C4-2B (cell line): ENCODE measurements at regions not wholly inside any gene's neighbourhood (a gene's known extent, or its start where the extent isn't known, plus 50 kb on each side); places are given as distances from the start of the nearest gene placed in this dataset.
"Not testable (repeated sequence)": the region's sequence is repeated elsewhere in the genome, so short reads cannot be mapped to it uniquely, and the experiment has no call there.

Source experiments
- H3K27ac ChIP-seq: fragments of 450-650 bp; 2 replicates; pipeline ENCODE4 v1.5.1; 2017
- CTCF ChIP-seq: fragments of 450-650 bp; conservative IDR thresholded peaks from 2 replicates; pipeline ENCODE4 v1.5.1; 2017; ENCODE audit warnings: mild to moderate bottlenecking
- ZFX ChIP-seq: fragments of 450-650 bp; IDR thresholded peaks from 2 replicates; pipeline ENCODE4 v1.6.1; 2017

- H3K27ac ChIP-seq, result not testable (repeated sequence)
Measured at GRCh38 chr20:26373066-26373465, 676.4 kb upstream of the ZNF337 start.

- TF ChIP-seq CTCF (no peak), ZFX (no peak)
- H3K27ac ChIP-seq, result no peak overlapping the region
Measured at GRCh38 chr20:26354511-26354910, 657.9 kb upstream of the ZNF337 start.

- no peak for TF ChIP-seq ZFX
- TF ChIP-seq CTCF, result no peak
- no peak overlapping the region for H3K27ac ChIP-seq
Measured at GRCh38 chr20:26347396-26347795, 650.7 kb upstream of the ZNF337 start.

- H3K27ac ChIP-seq, result not testable (repeated sequence)
Measured at GRCh38 chr20:26340460-26341065, 643.9 kb upstream of the ZNF337 start.

GRCh38 chr20:26324177-26324576 lies 627.5 kb upstream of the ZNF337 start:
- TF ChIP-seq ZFX, result no peak
- no peak for TF ChIP-seq CTCF

GRCh38 chr20:26315054-26315453 lies 618.4 kb upstream of the ZNF337 start:
- no peak overlapping the region for H3K27ac ChIP-seq
- no peak for TF ChIP-seq CTCF
- TF ChIP-seq ZFX, result no peak

More at GRCh38 chr20:26324177-26324576, 627.5 kb upstream of the ZNF337 start:
- no peak overlapping the region for H3K27ac ChIP-seq

GRCh38 chr20:26309720-26310119 lies 613.1 kb upstream of the ZNF337 start:
- H3K27ac ChIP-seq, result not testable (repeated sequence)

GRCh38 chr20:26308961-26309360 lies 612.3 kb upstream of the ZNF337 start:
- no peak overlapping the region for H3K27ac ChIP-seq
- TF ChIP-seq CTCF (no peak), ZFX (no peak)

GRCh38 chr20:26295006-26295405 lies 598.4 kb upstream of the ZNF337 start:
- TF ChIP-seq ZFX (no peak), CTCF (no peak)
- H3K27ac ChIP-seq, result no peak overlapping the region

GRCh38 chr20:26288379-26289061 lies 591.9 kb upstream of the ZNF337 start:
- not testable (repeated sequence) for H3K27ac ChIP-seq
